SK-N-SH (cell line): ENCODE measurements at regions not wholly inside any gene's neighbourhood (a gene's known extent, or its start where the extent isn't known, plus 50 kb on each side); places are given as distances from the start of the nearest gene placed in this dataset.

Source experiments
- CTCF ChIP-seq: fragments of 200-600 bp; sonication (generic); IDR thresholded peaks from 2 replicates; pipeline ENCODE4 v1.6.1; 2017; ENCODE audit warnings: antibody characterized with exemption, mild to moderate bottlenecking, moderate library complexity
- EP300 ChIP-seq, 2 experiments: IDR thresholded peaks; 2 replicates each; pipeline versions ENCODE4 v1.4.0 to v1.6.1; 2012; ENCODE audit warnings: borderline replicate concordance in 1 of 2, low read depth in 1 of 2, low read length in 1 of 2
- MXI1 ChIP-seq: IDR thresholded peaks from 2 replicates; pipeline ENCODE4 v1.6.1; 2012; ENCODE audit warnings: mild to moderate bottlenecking, low read depth, low read length, improper control_type of control experiment
- POLR2AphosphoS5 ChIP-seq: IDR thresholded peaks from 2 replicates; pipeline ENCODE4 v1.6.1; 2012; ENCODE audit warnings: low read depth, low read length
- RAD21 ChIP-seq: IDR thresholded peaks from 2 replicates; pipeline ENCODE4 v1.6.1; 2012; ENCODE audit warnings: mild to moderate bottlenecking, low read length
- REST ChIP-seq: IDR thresholded peaks from 2 replicates; pipeline ENCODE4 v1.6.1; 2012; ENCODE audit warnings: mild to moderate bottlenecking, low read depth, low read length, moderate library complexity
- RXRA ChIP-seq: IDR thresholded peaks from 2 replicates; pipeline ENCODE4 v1.4.0; 2012; ENCODE audit warnings: low read depth, mild to moderate bottlenecking, borderline replicate concordance
- TCF12 ChIP-seq: IDR thresholded peaks from 2 replicates; pipeline ENCODE4 v1.4.0; 2012
- TEAD4 ChIP-seq: IDR thresholded peaks from 2 replicates; pipeline ENCODE4 v1.4.0; 2012; ENCODE audit warnings: mild to moderate bottlenecking, borderline replicate concordance; ENCODE audit not compliant: insufficient read depth
- YY1 ChIP-seq: IDR thresholded peaks from 2 replicates; pipeline ENCODE4 v1.4.0; 2012; ENCODE audit warnings: low read depth, mild to moderate bottlenecking
- ZBTB33 ChIP-seq: IDR thresholded peaks from 2 replicates; pipeline ENCODE4 v1.4.0; 2012; ENCODE audit warnings: low read depth, borderline replicate concordance

GRCh38 chr3:144585408-144585807, 613.8 kb downstream of the DIPK2A start:
- TF ChIP-seq CTCF (no peak), RAD21 (no peak), REST (no peak), RXRA (no peak), POLR2AphosphoS5 (no peak), TEAD4 (no peak), YY1 (no peak), TCF12 (no peak), MXI1 (no peak), EP300 (IDR thresholded peaks at IDR 0.05; ENCODE audit: borderline replicate concordance in 1 of 2, low read depth in 1 of 2, low read length in 1 of 2) (no peak), ZBTB33 (no peak)
